Tibial nerve (tissue), 4 donors: ENCODE measurements at regions not wholly inside any gene's neighbourhood (a gene's known extent, or its start where the extent isn't known, plus 50 kb on each side); places are given as distances from the start of the nearest gene placed in this dataset.
A peak's percentile ranks its signal among the peaks of the same experiment; 100 is the strongest.

ENCODE experiments used
- DNase-seq, 2 donors: peaks; one replicate each; pipeline ENCODE4 v3.0.0-alpha.2; 2019; ENCODE audit warnings: low spot score in 2 of 2
- H3K27ac ChIP-seq, 4 donors: fragments of 200-600 bp; sonication (generic) in 3 of 4; one replicate each; pipeline ENCODE4 v1.5.1; 2017 to 2019; ENCODE audit warnings: mild to moderate bottlenecking in 1 of 4
- H3K27me3 ChIP-seq, 2 donors: fragments of 200-600 bp; sonication (generic) in 1 of 2; one replicate each; pipeline versions ENCODE4 v1.5.1 to v1.6.0; 2017 to 2019
- H3K36me3 ChIP-seq, 3 donors: fragments of 200-600 bp; sonication (generic); one replicate each; pipeline ENCODE4 v1.5.1; 2018 to 2019
- H3K4me1 ChIP-seq, 4 donors: fragments of 200-600 bp; sonication (generic) in 3 of 4; one replicate each; pipeline ENCODE4 v1.5.1; 2017 to 2019
- H3K4me3 ChIP-seq, 4 donors: fragments of 200-600 bp; sonication (generic) in 3 of 4; one replicate each; pipeline ENCODE4 v1.5.1; 2017 to 2019; ENCODE audit warnings: mild to moderate bottlenecking in 1 of 4, moderate library complexity in 1 of 4
- H3K9me3 ChIP-seq, 4 donors: fragments of 200-600 bp; sonication (generic) in 3 of 4; one replicate each; pipeline ENCODE4 v1.5.1; 2017 to 2019
- CTCF ChIP-seq, 5 experiments: fragments of 200-600 bp in 3 of 5; fragments of 450-650 bp in 2 of 5; sonication (generic) in 3 of 5; IDR thresholded peaks; one replicate each; pipeline ENCODE4 v1.5.1; 2016 to 2019; ENCODE audit warnings: antibody characterized with exemption in 5 of 5, mild to moderate bottlenecking in 3 of 5, moderate library complexity in 2 of 5
- EP300 ChIP-seq, 2 donors: sonication (generic); formaldehyde crosslinking; IDR thresholded peaks; one replicate each; pipeline ENCODE4 v1.6.1; 2017; ENCODE audit warnings: antibody characterized with exemption in 2 of 2, mild to moderate bottlenecking in 1 of 2
- POLR2A ChIP-seq, 2 donors: fragments of 450-650 bp; IDR thresholded peaks; one replicate each; pipeline ENCODE4 v1.6.1; 2017; ENCODE audit warnings: antibody characterized with exemption in 2 of 2, mild to moderate bottlenecking in 2 of 2, moderate library complexity in 2 of 2
- WGBS, 2 donors: methylation state at CpG; one replicate each; pipeline ENCODE4 v1.1.5; 2018; 5-methylcytosine and 5-hydroxymethylcytosine counted together

DNA sequence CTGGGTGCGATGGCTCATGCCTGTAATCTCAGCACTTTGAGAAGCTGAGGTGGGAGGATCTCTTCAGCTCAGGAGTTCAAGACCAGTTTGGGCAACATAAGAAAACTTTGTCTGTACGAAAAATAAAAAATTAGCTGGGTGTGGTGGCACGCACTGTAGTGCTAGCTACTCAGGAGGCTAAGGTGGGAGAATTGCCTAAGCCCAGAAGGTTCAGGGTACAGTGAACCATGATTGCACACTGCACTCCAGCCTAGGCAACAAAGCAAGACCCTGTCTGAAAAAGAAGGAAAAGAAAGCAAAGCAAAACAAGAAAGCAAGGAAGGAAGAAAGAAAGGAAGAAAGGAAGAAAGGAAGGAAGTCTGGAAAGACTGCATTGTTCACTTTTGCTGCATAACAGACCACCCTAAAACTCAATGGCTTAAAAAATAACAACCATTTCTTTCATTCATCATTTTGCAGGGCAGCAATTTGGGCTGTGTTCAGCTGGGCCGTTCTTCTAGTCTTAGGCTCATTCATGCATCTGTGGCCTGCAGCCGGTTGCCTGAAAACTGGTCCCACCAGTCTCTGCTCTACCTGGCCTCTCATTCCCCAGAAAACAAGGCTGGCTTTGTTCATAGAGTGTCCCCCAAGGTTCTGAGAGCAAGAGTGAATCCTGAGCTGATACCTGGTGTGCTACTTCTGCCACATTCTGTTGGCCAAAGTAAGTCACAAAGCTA is 82.4 kb upstream of the MIER3 start:
- Histone ChIP-seq H3K36me3 (no peaks in the 10 kb centered on the region), H3K4me3 (no peak overlapping the region), H3K27ac (peak overlapping the region in 1 of 4 donors; percentile 44), H3K27me3 (no peaks in the 10 kb centered on the region), H3K4me1 (no peaks in the 10 kb centered on the region), H3K9me3 (no peaks in the 10 kb centered on the region)
- no peak for TF ChIP-seq POLR2A (IDR thresholded peaks at IDR 0.05)
- no peak for TF ChIP-seq CTCF (IDR thresholded peaks at IDR 0.05)
- TF ChIP-seq EP300 (IDR thresholded peaks at IDR 0.05), result no peak
- WGBS, 2 donors, result 75 to 78% methylated on average over 5 of the region's 5 CpGs
- no peak for DNase-seq

DNA sequence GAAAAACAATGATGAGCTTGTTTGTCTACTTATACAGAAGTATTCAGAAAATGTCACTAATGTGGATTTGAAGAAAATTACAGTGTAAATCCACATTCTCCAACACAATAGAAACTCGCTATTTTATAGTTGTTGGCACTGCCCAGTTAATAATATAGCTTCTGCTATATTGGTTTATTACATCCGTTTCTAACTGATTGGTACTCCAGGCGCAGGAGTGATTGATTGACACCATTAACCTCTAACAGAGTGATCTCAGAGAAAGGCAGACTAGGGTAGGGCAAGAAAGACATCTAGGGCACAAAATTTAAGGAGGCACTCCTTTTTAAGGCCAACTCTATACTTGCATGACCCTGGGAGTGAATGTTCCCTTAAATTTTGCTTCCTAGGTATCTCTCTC is 84.0 kb upstream of the MIER3 start:
- DNase-seq, result no peak
- H3K36me3 ChIP-seq, result no peaks in the 10 kb centered on the region
- TF ChIP-seq CTCF (IDR thresholded peaks at IDR 0.05) (no peak), EP300 (IDR thresholded peaks at IDR 0.05) (no peak), POLR2A (IDR thresholded peaks at IDR 0.05) (no peak)
- H3K9me3 ChIP-seq, result no peaks in the 10 kb centered on the region
- H3K27me3 ChIP-seq, result no peaks in the 10 kb centered on the region
- no peak overlapping the region for H3K4me3 ChIP-seq
- WGBS, 2 donors, result 36 to 54% methylated on average over 3 of the region's 3 CpGs
- no peak overlapping the region for H3K27ac ChIP-seq
- no peaks in the 10 kb centered on the region for H3K4me1 ChIP-seq

GRCh38 chr5:57036761-57037160 is 84.8 kb upstream of the MIER3 start:
- Histone ChIP-seq H3K27me3 (no peaks in the 10 kb centered on the region), H3K27ac (no peak overlapping the region), H3K4me1 (no peaks in the 10 kb centered on the region), H3K9me3 (no peaks in the 10 kb centered on the region), H3K36me3 (no peaks in the 10 kb centered on the region), H3K4me3 (no peak overlapping the region)
- TF ChIP-seq CTCF (IDR thresholded peaks at IDR 0.05) (no peak), EP300 (IDR thresholded peaks at IDR 0.05) (no peak), POLR2A (IDR thresholded peaks at IDR 0.05) (no peak)
- DNase-seq, result no peak
- 87 to 95% methylated on average over 3 of the region's 3 CpGs for WGBS, 2 donors

DNA sequence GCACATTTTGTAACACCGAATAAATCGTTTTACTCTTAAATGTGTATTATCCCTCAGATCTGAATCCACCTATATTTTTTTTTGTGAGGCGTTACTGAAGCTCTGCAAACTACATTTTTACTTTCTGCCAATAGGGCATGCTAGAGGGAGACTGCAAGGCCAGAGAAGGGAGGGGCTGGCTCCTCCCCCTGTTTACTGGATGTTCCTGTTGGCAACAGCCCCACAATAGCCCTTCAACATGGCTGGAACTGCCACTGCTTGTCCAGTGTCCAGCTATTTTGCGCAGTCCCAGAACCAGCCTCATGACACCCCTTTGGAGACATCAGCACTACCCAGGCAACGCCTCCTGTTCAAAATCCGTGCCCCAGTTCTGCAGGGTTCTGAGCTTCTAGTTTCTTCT is 85.4 kb upstream of the MIER3 start:
- 79 to 86% methylated on average over 6 of the region's 6 CpGs for WGBS, 2 donors
- DNase-seq, result no peak
- H3K4me3 ChIP-seq, result no peak overlapping the region
- H3K27ac ChIP-seq, result no peak overlapping the region
- no peak for TF ChIP-seq CTCF (IDR thresholded peaks at IDR 0.05)
- TF ChIP-seq POLR2A (IDR thresholded peaks at IDR 0.05), result no peak
- TF ChIP-seq EP300 (IDR thresholded peaks at IDR 0.05), result no peak
- H3K27me3 ChIP-seq, result no peaks in the 10 kb centered on the region
- H3K9me3 ChIP-seq, result no peaks in the 10 kb centered on the region
- no peaks in the 10 kb centered on the region for H3K4me1 ChIP-seq
- H3K36me3 ChIP-seq, result no peaks in the 10 kb centered on the region

DNA sequence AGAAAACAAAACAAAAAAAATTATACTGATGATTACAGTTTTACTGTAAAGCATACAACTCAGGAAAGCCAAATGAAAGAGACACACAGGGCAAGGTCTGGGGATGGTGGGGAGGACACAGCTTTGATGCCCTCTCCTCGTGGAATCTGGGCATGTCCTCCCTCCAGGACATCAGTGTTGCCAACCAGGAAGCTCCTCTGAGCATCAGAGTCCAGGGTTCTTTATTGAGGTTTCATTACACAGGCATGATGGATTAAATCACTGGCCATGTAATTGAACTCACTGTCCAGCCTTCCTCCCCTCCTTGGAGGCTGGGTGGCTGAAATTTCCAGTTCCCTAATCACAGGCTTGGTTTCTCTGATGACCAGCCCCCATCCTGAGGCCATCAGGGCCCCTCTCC is 89.6 kb upstream of the MIER3 start:
- Histone ChIP-seq H3K27me3 (no peaks in the 10 kb centered on the region), H3K4me1 (no peaks in the 10 kb centered on the region), H3K27ac (no peak overlapping the region), H3K9me3 (no peaks in the 10 kb centered on the region), H3K4me3 (no peak overlapping the region), H3K36me3 (no peaks in the 10 kb centered on the region)
- TF ChIP-seq CTCF (IDR thresholded peaks at IDR 0.05) (no peak), EP300 (IDR thresholded peaks at IDR 0.05) (no peak), POLR2A (IDR thresholded peaks at IDR 0.05) (no peak)
- no peak for DNase-seq
- WGBS, 2 donors, result 83 to 87% methylated on average over 1 of the region's 1 CpG
